ENCODE measurements at regions not wholly inside any gene's neighbourhood (a gene's known extent, or its start where the extent isn't known, plus 50 kb on each side); places are given as distances from the start of the nearest gene placed in this dataset.

- TF ChIP-seq CTCF (conservative IDR thresholded peaks at IDR 0.05) (no peak), ZFX (IDR thresholded peaks at IDR 0.05) (no peak)
These were observed 188.6 kb downstream of the C1orf94 start for GRCh38 chr1:34365295-34365694.
